NAMALWA (cell line): ENCODE measurements at regions not wholly inside any gene's neighbourhood (a gene's known extent, or its start where the extent isn't known, plus 50 kb on each side); places are given as distances from the start of the nearest gene placed in this dataset.

Source experiments
- DNase-seq: peaks from one replicate; pipeline ENCODE4 v3.0.0-alpha.2; 2015; ENCODE audit warnings: low spot score

DNA sequence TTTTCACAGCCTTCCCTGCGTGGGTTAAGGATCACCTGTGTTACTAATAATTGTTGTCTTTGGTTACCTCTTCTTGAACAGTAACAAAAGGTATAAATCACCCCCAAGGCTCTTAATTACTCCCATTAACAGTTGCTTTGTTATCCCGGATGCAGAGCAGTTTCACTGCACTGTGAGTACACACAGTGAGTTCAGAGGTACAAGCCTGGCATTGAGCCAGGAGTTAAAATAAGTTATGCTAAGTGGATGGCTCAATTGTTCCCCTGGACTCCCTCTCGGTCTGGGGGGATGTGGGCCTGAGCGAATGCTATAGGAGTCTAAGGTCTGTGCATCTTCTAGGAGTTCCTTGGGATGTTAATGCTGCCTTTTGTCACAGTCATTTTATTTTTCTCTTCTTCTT is 258.3 kb downstream of the ATG4C start:
- DNase-seq = no peak

DNA sequence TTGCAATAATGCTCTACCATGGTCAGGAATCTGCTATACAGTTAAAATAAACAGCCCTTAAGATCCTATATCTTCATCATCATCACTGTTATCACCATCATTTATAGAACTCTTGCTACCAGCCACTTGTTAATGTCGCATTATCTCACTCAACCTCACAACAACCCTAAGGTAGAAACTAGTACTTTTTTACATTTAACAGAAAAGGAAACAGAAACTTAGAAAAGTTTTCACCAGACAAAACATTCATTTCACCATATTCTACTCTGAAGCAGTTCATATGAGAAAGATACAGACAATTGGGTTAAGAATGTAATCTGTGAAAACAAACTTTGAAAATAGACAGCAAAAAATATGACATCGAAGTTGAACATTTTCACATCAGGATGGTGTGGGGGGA is 262.6 kb downstream of the ATG4C start:
- no peak for DNase-seq

DNA sequence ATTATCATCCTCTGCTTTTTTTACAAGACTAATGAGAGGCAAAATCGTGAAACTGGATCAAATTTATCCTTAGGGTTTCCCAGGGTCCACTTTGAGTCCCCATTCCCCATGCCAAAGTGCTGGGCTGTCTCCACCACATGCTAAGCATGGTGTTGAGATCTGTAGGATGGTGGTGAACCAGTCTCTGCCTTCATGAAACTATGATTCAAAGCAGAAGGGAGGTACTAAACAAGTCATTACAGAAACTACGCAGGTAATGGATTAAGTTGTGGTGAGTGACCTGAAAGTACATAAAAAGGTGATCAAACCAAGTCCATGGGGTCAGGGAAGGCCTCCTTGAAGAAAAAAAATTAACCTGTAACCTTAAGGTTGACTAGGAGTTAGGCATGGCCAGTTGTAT is 265.2 kb downstream of the ATG4C start:
- DNase-seq = no peak

DNA sequence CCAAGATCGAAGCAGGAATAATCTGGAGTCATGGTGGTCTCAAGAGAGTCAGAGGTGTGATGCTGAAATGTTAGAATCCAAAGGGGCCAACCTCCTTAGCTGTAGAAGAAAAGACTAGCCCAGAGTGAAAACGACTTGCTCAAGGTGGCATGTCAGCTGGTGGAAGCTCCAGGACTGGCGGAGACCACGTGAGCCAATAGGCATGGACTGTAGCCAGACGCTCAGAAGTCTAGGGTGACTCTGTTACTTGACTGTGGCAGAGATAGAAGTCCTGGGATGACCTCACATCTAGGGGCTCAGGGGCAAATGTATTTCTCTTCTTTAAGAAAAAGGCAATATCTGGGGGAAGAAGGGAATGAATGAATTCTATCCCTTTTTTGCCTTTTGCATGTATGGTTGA is 267.4 kb downstream of the ATG4C start:
- no peak for DNase-seq

DNA sequence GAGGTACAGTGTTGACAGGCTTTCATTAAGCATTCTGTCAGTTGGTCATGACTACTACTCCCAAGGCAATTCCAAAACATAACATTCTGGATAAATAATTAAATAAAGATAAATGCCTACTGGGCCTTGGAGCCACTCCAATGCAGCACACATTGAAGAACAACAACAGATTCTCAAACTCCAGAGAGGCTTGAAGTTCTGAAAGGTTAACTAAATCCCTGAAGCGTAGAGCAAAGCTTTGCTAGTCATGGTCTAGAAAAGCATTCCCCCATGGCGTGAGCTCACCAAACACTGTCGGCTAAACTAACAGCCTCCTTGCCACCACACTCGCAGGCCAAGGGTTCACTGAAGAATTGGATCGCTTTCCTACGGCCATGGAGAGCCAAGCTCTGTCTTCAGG is 268.0 kb downstream of the ATG4C start:
- DNase-seq = no peak

DNA sequence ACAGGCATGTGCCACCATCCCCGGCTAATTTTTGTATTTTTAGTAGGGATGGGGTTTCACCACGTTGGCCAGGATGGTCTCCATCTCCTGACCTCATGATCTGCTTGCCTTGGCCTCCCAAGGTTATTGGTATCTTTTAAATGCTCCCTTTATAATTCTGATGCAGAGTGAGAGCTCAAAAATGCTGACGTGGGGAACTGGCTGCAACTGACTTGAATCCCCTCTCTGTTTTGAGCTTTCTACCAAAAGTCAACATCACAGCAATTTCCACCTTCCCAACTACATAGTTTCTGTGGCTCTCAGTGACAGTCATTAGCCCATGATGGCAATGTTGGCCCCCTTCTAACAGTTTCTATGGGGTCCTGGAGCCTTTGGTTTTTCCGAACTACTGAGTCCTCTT is 268.2 kb upstream of the FOXD3 start:
- no peak for DNase-seq

DNA sequence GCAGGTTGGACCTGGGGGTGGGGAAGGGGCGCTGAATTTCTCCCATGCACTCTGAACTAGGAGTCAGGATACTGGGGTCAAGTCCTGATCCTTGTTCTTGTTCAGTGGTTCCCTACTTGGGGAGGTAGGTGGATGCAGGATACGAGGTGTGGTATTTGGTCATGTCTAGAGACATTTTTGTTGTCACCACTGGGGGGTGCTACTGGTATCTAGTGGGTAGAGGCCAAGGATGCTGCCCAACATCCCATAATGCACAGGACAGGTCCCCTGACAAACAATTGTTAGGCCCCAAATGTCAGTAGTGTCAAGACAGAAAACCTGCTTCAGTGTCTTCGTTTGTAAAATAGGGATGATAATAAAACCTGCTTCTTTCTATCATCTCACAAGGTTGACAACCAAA is 259.0 kb upstream of the FOXD3 start:
- DNase-seq = peak; percentile 33

DNA sequence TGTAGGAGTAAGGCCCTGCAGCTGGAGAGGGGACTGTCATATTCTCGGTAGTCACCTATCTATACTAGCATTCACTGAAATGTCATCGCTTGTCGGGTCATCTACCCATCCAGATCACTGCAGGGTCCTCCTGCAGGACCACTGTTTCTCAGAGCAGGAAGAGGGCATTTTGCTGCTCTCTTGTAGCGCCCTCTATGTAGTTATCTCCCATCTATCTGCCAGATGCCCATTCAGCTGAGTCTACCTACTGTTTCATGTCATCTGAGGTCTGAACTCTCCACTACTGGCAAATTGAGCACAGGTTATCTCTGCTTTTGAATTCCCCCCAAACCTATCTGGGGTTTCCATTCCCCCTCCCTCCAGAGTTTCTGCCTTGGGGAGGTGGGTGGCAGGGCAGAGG is 258.2 kb upstream of the FOXD3 start:
- DNase-seq = no peak

DNA sequence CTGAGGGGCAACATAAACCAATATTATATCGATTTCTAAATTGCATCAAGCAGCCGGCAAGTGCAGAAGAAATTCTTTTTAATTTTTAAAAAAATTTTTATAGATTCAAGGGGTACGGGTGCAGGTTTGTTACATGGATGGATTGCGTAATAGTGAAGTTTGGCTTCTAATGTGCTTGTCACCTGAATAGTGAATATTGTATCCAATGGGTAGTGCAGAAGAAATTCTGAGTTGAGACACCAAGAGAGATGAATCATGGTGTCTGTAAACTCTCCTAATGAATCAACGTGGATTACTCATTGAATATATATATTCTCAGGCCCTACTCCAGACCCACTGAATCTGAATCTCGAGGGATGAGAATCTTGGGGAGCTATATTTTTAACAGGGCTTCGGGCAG is 253.7 kb upstream of the FOXD3 start:
- DNase-seq = no peak

DNA sequence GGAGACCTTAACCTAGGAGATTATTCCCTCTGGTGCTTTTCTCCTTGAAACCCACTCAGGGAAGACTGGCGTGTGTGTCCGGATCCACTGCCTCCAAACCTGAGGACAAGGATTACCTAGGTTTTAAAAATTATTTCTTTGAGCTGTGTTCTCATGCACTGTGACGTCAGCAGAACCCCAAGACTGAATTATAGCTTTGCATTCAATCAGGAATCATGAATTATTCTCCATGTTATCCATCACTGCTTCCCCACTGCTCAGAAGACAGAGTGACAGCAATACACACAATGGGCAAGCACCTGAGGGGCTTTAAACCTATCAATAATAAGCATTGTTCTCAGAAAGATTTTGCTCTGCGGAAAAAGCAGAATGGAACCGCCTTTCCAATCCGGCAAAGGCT is 253.2 kb upstream of the FOXD3 start:
- DNase-seq = no peak

DNA sequence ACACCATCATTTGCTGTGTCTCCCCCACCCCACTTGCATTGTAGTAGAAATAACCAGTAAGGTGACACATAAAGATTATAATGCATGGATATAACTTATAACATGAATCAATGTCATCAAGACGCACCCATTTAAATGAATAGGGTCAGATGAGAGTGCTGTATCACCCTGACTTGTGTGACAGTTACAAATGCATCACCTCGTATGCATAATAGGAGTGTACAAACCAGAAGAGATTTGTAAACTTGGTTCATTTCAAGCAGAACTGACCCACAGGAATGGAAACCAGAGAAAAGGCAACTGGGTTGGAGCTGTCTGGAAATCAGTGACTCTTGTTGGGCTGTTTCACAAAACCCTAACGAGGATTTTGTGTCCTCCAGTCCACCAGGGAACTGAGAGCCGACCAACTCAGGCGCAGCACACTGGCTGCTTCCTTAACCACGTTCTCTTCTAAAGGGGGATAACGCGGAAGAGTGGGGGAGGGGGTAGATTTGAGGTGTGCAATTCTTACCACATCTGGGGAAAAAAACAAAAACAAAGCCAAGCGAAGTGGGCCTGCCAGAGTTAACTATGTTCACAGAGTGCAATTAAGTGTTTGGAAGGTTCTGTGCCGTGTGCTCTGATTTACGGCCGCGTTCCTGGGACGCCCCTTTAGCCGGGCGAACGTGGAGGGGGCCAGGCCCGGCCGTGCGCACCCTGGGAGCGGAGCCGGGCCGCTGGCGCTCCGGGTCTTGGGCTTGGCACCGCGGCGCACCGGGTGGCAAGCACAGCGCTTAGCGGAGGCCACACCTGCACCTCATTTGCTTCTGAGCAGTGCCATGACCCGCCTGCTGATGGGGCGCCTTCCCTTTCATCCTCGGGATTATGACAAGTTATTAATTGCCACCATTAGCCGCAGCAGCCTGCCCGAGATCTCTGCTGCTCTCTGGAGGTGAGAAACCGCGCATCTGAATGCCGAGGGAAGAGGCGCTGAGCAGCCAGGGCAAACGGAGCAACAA is 248.8 kb upstream of the FOXD3 start:
- no peak for DNase-seq

DNA sequence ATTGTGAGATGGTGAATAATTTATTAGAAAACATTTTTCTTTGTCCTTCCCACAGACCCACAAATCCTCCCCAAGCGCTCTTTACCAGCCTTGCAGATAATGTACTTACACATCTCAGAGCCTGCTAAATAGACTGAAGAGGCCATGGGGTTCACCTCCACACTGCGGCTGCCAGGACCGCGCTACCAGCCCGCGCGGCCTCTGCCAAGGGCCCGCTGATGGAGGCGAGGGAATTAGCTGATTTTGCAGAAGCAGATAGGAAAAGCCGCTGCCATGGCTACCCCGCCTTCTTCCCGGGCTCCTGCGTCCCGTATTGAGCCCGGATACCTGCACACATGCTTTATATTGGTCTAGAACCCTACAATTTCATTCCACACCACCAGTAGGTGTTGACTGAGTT is 248.0 kb upstream of the FOXD3 start:
- DNase-seq = no peak

DNA sequence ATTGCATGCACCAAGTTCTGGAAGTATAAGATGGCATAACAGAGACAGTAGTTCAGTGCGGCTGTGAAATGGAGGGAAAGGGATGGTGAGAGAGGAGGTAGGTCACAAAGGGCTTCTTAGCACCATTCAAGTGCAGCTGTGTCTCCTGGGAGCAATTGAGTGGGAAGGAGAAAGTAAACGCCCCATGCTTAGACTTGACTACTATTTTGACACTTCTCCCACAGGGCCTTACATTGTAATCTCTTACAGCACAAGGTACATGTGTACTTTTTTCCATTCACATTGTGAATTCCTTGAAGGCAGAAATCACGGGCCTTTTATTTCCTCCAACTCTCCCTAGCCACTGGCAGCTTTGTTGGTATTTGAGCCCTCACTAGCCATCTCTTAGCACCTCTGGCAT is 239.6 kb upstream of the FOXD3 start:
- no peak for DNase-seq

DNA sequence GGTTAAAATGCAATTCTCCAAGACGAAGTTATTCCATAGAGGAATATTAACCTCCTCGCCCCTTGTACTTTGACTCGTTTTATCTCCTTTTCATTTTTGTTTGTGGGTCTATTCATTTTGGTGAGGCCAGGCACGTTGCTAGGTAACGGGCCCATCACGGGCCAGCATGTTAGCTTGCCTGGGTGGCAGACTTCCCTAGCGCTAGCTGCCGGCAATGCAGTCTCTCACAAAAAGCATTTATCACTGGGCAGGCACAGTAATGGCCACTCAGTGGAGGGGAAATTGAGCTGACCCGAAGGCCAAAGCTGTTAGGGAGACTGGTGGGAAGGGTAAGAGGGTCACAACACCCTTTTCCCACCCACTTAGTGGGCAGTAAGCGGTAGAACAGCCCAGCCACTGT is 234.4 kb upstream of the FOXD3 start:
- no peak for DNase-seq

DNA sequence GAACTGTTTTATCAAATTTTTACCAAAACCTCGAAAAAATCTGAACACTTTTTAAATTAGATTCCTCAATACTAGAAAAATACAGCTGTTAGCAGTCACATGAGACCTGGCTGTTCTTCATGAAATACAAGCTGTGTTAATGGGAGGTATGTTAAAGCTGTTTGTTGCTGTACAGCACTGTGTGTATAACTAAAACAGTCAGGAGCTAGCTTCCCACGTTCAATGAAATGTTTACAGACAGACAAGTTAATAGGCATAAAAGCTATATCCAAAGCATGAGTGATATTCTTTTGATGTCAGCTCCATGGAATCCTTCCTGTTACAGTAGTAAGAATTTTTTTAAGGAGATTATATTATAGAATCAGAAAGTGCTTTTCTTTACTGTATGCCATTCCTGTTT is 223.2 kb upstream of the FOXD3 start:
- no peak for DNase-seq

DNA sequence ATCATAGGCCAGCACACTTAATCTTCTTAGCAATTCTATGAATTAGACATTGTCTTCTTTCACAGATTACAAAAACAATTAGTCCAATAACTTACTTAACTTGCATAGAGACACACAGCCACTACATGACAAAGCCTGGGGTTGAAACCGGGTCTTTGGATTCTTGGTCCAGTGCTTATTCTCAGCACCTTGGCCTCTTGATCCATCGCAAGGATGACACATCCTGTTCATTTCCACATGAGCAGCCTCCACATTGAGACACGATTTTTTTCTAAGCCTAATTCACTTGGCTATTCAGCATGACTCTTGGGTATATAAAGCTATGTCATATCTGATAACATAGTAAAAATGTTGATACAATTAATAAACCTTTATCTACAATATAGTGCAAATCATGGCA is 221.0 kb upstream of the FOXD3 start:
- no peak for DNase-seq

DNA sequence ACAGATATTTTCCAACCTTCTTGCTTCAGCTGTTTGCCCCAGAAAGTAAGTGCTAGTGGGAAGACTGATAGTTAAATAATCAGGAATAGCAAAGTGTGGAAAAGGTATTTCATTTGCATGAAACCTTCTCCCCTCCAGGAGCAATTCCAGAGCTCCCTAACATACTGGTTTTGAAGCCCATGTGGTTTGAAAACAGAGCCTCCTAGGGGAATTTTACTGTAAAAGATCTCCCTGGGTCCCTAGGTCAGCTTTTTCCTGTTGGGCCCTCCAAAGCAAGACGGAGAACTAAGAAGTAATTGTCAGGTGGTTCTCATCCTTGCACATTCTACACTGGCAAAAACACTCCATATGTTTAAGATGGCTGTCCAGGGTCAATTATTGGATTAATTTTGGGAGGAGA is 218.7 kb upstream of the FOXD3 start:
- DNase-seq = no peak

DNA sequence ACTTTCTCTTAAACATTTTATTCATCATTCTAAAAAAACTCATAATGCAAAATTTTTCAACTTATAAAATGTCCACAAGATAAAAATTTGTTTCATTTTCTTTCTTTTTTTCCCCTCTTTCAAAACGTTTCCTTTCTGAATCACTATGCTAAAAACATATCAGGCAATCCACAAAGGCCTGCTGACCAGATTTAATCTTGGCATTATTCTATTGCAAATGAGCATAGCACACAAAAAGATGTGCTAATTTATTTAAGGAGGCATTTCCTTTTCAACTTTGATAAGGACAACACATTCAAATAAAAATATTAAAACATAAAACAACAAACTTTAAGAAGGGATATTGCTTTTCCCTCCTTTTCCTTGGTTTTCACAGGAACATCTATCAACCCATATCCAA is 215.3 kb upstream of the FOXD3 start:
- no peak for DNase-seq

DNA sequence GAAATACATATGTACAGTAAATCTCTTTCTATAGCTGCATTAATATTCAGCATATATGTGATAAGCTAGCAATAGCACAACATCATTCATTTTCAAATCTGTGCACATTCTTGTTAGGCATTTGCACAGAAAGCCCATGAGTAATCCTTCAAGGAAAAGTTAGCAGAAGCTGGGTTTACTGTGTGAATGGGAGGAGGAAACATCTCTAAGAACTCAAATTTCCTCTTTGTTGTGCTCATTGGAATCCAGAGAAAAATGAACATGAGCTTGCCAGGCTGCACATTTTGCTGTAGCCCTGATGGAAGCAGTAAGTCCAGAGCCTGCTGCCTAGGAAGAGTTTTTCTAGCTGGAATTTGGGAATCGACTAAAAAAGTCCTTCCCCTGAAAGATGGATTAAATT is 214.2 kb upstream of the FOXD3 start:
- DNase-seq = no peak

DNA sequence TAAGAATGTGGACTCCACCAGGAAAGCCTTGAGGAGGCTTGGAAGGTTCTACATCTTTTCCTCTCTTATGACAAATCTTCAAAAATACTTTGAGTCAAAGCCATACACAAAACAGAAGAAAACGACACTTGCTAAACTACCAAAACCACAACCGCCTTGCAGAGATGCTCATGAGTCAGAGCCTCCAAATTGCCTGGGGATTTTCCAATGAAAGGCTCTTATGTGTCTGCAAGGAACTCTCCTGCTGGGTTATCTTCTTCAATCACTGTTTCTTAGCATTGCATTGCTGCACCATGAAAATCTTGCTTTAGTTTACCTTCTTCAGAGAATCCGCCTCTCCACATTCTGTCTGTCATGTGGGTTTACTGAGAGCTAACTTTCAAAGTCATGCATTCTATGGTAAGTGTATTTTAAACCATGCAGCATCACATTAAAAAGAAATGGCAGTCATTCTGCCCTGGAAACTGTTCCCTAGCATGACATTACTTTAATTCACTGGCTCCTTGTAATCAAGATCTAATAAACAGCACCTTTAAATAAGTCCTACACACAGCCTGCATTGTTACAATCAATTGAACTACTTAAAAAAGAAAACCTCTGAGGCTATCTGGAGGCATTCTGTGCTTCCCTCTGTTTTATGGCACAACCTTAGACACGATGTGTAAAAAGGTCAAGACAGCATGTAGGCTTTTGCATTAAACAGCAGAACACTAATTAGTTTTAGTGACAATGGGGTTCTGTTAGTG is 210.0 kb upstream of the FOXD3 start:
- DNase-seq = no peak

DNA sequence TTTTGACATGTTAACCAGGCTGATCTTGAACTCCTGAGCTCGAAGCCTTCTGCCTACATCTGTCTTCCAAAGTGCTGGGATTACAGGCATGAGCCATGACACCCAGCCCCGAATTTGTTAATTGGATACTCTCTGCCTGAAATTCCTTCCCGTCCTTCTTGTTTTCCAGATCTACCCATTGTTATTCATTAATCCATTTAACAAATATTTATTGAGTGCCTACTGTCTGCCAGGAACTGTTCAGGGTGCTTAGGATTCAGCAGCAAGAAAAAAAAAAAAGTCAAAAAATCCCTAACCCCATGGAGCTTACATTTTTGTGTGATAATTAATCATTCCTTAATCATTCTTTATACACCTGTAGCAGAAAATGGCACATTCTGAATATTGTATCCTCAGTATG is 206.8 kb upstream of the FOXD3 start:
- DNase-seq = no peak

DNA sequence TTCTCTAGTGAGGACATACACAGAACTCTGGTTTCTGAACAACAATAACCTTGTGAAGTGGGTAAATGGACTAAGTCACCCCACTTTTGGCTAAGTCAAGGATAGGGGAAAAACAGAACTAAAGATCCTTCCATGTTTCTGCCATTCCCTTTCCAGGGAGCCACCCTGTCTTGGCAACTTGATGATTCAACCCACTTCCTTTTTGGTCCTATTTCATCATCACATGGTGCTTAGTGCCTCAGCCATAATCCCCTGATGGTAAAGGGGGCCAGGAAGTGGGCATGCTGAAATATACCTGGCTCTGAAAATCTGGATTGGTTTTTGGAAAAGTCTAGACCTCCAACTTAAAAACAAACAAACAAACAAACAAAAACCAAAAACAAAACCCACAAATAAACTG is 206.4 kb upstream of the FOXD3 start:
- no peak for DNase-seq

DNA sequence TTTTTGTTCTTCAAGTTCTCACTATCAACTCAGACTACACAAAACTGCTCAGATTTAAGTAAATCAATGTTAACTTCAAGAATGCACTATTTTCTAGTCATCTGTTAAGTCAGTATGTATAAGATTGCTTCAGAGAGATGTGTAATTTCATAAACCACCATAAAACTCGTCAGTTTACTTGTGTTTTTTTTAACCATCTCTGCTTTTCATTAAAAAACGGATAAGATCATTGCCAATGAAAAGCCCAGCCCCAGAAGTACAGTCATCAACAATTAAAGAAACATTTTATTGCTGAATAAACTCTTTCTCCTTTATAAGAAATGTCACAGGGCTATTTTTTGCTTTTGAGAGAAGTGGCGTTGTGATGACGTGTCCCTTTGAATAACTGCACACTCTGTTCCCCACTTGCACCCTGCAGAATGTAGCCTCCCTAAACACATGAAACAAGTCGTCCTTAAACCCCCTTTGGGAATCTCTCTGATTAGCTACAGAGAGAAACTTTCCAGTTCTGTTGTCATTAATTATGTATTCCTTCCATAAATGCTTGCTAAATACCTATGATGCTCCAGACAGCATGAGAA is 202.7 kb upstream of the FOXD3 start:
- no peak for DNase-seq
